ENCODE measurements at regions not wholly inside any gene's neighbourhood (a gene's known extent, or its start where the extent isn't known, plus 50 kb on each side); places are given as distances from the start of the nearest gene placed in this dataset.

DNA sequence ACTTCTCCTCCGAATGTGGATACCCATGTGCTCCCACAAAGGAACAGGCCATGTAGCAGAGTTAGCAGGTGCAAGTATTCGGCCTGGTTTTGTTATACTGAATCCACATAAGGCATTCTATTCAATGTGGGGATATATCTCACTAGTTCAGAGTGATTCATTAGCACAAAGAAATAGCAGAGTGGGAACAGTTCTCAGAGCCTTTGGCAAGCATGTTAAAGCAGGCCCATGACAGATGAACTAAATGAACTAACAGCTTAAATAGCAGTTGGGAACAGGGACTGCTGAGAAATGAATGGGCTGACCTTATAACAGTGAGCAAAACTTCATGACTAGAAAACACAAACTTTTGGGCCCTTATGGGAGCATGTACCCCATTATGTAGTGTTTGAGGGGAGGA, 352.0 kb downstream of the FLRT2 start:
- TF ChIP-seq CTCF (IDR thresholded peaks at IDR 0.05; ENCODE audit: extremely low read depth in 1 of 2, insufficient read depth in 1 of 2, low read depth in 1 of 2, low read length in 2 of 2) = no peak
- TF ChIP-seq POLR2AphosphoS5 (IDR thresholded peaks at IDR 0.05; ENCODE audit: insufficient read depth, low read depth, low read length) = no peak
- no peak for TF ChIP-seq POLR2A (IDR thresholded peaks at IDR 0.05; ENCODE audit: low read depth, low read length)
